Caki2 (cell line): ENCODE measurements at regions not wholly inside any gene's neighbourhood (a gene's known extent, or its start where the extent isn't known, plus 50 kb on each side); places are given as distances from the start of the nearest gene placed in this dataset.
A peak's percentile ranks its signal among the peaks of the same experiment; 100 is the strongest.

Experiments
- DNase-seq: peaks from one replicate; pipeline ENCODE4 v3.0.0-alpha.2; 2015; ENCODE audit warnings: low read depth
- in situ Hi-C: cut with HindIII; loops from 2 replicates; pipeline ENCODE4 v1.10.0; 2016; ENCODE audit warnings: low sequenced_read_pairs, low pct_unique_long_range_greater_than_20kb, mixed read lengths

DNA sequence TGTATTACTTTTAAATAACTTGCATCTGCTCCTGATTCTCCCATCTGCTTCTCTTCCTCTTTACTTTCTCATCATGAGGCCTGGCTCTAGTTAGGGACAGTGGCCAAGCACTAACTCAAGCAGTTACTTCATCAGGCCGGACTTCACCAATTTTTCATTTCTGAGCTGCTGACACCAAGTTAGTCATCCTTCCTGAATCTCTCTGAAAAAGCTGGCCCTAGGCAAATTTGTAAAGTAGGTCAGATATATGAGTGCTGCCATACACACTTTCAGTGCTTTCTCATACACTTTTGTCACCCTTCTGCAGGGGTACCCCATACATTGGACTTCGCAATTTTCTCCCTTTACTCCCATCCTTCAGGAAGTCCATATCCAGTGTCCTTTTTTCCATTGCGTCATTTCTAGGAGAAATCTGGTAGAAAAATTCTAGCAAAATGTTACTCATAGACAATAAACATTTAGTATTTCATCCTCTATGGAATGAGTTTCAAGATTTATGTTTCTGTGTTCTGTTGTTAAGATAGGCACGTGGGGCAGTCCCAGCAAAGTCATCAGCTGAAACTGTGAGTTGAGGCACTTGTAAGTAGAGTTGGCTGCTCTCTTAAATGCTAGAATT, 276.8 kb upstream of the TMPO start:
- in situ Hi-C loops, result no loop called here
- no peak for DNase-seq

DNA sequence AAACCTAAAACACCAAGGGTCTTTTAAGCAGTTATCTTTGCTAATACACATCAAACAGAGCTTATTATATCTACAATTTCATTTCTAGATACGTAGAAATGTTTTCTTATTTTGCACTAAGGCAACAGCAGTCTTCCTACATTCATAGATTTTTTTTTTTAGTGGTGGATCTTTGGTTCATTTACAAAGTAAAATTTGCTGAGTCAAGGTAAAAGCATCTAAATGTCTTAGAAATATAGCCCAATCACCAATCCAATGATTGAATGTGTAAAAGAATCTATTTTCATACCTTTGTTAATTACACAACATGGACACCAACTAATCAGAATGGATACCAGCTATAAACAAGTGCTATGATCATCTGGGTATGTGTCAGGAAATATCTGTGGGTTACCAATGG, 272.2 kb upstream of the TMPO start:
- no peak for DNase-seq
- in situ Hi-C loops, result no loop called here

DNA sequence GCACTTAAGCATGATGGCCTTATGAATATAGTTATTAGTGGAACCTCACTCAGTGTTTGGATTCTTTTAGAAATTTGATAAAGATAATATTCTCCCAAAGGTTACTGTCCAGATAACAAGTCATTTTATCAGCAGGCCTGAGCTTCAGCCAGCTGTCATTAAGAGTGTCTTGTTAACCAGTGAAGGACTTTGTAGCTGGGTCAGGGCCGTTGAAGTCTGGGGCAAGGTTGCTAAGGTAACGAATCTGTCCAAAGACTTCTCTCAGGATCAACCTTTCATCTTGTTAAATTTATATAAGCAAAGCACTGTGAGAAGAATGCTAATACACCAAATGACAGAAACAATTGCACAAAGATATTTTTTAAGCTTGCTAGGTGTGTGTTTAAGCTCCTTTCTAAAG, 271.3 kb upstream of the TMPO start:
- no peak for DNase-seq
- in situ Hi-C loops, result no loop called here

DNA sequence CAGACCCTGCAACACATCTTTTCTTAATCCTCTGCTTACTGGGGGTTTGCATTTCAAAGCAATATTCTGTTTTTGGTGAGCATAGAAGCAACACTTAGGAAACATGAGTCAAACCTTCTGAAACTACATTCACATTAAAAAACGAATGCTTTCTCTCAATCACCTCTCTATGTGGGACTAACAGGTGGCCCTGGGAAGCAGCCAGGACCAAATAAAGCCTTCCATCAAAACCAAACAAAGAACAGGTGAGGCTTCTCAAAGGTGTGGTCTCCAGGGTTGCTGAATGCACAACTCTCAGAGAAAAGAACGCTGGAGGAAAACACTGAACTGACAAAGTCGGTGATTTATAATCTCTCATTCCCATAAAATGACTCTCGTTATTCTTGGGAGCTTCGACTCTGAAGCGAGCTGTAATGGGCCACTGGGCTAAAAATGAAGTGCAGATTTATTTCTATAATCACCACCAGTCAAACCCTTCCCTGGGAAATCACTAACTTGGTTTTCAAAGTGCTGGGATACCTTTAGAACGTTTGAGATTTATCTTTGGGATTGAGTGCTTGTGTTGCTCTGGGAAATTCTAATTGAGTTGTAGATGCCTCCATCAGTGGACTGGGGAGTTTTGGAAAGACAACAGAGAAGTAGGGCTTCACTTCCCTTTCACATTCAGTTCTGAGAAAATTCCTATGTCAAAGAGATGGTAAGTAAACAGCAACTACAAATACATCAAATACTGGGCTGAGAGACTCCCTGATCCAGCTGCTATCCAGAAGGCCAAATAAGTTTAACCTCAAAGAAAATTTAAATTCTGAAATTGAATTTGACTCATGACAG, 262.0 kb upstream of the TMPO start:
- in situ Hi-C loops, result no loop called here

DNA sequence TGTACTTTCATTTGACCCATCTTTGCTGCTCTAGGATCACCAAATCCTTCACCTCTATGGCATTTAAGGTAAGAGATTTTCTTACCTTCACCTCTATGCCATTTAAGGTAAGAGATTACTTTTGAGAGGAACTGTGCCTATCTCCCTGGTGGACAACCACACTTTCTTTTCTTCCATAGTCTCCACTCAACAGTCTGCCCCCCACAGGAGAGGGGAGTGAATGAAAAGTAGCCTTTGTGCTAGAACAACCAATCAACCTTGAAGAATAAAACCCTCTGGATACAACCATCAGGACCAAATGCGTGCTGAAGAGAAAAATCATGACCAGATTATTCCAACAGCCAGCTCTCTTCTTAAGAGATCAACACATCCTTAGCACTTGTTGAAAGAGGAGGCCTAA, 258.6 kb upstream of the TMPO start:
- DNase-seq, result no peak
- in situ Hi-C loops, result no loop called here

More for the DNA sequence above, 262.0 kb upstream of the TMPO start:
- no peak for DNase-seq

DNA sequence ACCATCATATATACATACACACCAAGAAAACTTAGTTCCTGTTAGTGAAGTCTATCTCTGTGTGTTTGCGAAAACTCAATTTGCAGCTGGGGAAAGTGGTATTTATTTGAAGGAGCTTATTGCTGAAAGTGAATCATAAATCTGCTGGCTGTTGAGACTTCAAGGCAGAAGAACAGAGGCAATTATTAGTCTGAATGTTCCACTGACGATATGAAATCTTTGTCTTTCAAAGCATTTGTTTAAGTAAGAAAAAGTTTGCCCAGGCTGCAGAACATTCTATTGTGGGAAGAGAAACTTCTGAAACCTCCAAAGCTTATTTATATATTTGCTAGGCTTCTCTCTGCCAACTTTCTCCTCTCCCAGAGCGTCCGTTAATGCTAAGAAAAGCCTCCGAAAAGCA, 255.7 kb upstream of the TMPO start:
- no peak for DNase-seq
- in situ Hi-C loops, result no loop called here

DNA sequence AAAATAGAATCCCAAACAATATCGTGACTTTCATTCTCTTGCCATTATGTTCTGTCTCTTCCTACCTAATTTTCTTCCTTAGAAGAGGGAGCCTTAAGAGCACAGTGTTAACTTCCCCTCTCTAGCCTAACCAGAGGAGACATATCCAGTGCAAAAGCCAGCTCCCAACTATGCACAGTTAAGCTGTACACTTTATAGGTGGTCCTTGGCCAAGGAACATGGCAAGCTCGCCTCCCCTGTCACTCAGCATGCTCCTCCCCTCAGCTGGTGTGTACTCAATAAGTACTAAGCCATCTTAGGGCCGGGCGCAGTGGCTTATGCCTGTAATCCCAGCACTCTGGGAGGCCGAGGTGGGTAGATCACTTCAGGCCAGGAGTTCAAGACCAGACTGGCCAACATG, 255.1 kb upstream of the TMPO start:
- no peak for DNase-seq
- in situ Hi-C loops, result no loop called here

DNA sequence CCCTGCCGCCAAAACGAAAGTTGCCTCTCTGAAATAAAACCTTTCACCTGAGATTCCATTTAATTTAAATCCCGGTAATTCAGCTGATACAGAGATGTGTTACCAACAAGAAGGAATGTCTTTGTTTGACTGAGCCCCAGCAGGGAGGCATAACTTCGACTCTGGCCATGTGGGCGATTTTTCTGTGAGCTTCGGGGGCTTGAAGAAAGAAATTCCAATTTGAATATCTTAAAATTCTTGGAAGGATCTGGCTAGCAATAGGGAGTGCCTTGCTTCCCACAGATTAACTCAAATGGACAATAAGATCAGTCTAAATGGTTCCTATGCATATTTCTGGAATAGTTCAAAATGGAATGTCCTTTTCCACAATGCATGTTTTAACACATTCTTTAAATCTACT, 252.5 kb upstream of the TMPO start:
- DNase-seq, result no peak
- in situ Hi-C loops, result no loop called here

DNA sequence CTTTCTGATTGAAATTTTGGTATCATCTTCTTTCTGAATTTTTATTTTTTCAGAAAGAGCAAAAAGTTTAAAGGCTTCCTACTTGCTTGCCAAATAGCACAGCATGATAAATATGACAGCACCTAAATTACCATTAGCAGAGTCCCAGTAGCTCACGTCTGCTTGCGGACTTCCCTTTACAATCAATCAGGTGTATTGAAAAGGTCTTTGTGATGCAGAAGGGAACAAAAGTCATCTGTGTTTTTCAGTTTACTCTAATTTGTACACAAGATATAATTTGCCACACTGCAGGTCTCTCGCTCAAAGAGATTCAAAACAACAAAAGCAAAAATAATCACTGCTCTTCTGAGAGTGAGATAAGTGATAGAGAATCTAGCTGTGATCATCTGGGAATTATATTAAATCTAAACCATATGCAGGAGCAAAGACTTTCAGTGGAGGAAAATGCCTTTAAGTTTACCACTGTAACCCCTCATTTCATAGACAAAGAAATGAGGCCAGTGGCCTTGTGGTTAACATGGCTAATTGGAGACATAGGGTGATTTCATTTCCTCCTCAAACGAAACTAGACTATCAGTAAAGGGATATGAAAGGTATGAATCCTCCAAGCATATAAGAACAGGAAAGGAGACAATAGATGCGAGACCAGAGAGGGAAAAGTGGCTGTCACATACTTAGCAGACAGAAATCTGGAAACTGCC, 240.8 kb upstream of the TMPO start:
- in situ Hi-C loops, result no loop called here
- DNase-seq, result no peak

DNA sequence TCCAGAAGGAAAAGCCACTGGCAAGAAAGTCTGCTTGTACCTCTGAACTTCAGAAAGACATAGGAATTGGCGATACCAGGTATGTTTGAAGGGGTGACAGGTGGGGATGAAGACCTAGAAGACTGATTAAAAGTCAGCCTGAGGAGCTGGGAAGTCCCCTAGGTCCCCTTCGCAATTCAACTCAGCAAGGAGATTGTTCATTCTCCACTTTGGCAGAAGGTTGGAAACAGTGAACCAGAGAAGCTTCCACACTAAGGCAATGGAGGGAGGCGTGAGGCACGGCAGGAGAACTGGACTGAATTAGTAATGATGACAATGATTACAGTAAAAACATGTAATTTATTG, 240.3 kb upstream of the TMPO start:
- DNase-seq, result no peak
- in situ Hi-C loops, result no loop called here

DNA sequence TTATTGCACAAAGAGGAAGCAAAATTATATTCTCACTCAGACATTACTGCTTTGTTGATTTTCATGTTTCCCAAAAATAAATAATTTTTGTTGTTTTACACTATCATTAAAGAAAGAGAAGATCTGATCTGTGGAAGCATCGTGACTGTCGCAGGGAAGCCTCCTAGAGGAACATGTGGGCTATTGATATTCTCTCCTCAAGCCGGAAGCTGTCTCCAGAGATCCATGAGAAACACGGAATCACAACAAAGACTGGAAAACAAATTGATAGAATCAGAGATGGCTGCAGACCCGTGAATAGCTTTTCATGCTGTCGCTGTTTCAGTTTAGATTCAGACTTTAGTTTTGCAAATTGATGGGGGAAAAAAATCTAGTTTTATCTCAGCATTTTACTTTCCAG, 235.2 kb upstream of the TMPO start:
- in situ Hi-C loops, result no loop called here
- no peak for DNase-seq

DNA sequence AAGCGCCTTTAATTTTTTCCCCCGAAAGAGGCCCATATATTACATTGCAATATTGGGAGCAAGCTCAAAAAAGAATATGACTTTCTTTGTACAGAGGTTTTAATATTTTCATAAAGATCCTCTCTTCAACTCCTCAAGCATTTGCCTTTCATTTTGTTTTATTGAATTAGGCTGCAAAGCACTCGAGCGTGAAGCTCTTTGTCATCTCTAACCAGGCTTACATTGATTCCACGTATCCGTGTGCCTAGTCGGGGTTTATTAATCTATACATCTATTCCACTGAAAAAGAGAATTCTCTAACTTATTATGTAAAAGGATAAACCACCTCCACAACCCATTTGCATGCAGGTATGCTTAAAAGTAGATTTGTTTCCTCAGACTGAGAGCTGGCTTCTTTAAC, 234.8 kb upstream of the TMPO start:
- DNase-seq, result no peak
- in situ Hi-C loops, result no loop called here

DNA sequence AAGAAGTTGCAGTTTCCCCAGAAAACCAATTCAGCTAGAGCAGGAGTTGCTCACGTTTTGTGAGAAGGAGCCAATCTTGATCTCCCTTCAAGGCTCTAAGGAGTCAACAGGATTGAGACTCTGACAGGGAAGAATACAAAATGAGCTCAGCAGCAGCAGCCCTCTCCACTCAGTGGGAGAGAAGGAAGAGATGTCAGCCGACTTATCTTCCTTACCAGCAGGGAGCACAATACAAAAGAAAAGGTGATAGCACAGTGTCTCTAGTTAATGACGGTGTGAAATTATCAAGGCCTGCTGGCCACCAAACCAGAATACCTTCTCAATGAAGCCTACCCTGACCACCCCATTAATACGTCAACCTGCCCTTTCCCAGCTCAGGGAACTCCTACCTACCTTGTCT, 223.6 kb upstream of the TMPO start:
- in situ Hi-C loops, result no loop called here
- no peak for DNase-seq

DNA sequence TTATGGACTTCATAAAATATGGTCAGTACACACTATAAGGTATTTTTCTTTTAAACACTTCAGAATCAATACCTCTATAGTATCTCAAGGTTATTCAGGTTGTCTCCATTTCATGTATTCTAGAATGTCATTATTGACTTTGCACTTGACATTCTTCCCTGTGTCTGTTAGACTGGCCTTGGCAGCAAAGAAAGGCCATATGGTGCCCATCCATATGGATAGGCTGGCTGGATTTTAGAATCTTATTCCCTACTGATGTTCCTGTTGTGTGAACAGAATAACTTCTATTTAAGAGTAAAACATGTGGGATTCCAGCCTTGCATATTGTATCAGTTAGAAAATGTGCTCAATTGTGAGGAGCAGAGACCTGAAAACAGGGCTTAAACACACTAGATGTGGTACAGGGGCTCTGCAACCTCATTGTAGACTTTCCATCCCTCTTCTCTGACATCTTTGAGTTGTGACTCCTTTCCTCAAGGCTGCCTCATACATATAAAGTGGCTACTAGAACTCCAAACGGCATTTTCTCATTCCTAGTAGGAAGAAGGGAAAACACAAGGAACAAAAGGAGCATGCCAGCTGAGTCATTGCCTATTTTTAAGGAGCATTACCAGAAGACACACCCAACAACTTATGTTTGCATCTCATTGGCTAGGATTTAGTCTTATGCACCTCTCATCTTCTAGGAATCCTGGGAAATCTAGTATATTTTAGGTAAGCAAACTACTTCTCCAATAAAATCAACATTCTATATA, 221.2 kb upstream of the TMPO start:
- DNase-seq, result no peak
- in situ Hi-C loops, result no loop called here

DNA sequence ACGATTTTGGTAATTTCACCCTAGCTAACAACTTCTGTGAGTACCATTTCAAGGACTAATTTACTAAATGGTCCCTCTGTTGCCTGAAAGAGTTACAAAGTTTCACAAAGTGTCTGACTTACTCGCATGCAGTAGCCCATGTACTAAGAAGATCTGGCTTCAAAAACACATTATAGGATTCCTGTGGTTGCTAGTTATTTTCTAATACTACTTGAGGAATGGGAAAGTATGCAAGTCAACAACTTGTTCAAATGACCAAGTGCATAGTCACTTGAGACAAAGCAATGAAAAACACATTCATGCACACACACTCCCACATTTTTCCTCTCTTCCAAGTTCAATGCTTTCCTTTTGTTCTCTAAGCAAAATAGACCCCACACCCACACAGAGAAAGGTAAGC, 219.7 kb upstream of the TMPO start:
- no peak for DNase-seq
- in situ Hi-C loops, result no loop called here

DNA sequence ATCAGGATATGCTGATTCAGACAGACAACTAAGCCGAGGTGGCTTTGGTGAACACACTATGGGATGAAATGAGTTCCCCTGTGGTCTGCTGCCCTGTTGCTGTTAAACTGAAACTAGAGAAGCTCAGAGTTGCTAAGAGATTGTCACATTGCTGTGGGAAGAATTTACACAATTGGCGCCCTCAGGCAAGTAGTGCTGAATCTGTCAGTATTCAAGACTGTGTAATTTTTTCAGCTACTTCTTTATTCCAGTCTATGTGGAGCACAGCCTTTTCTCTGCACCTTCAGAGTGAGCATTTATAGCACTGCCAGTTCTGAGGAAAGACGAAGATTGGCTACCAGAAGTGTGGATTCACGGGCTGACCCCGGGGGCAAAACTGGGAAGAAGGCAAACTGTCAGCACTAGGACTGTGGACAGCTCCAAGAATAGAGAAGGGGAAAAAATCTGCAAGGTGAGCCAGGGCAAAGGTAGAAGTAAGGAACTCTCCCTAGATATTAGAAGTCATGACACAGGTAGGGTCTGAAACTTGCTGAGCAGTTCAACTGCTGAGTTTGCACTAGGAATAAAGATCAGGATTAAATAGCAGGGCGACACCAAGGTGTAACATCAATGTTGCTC, 218.8 kb upstream of the TMPO start:
- in situ Hi-C loops, result no loop called here
- peak; percentile 10 for DNase-seq

DNA sequence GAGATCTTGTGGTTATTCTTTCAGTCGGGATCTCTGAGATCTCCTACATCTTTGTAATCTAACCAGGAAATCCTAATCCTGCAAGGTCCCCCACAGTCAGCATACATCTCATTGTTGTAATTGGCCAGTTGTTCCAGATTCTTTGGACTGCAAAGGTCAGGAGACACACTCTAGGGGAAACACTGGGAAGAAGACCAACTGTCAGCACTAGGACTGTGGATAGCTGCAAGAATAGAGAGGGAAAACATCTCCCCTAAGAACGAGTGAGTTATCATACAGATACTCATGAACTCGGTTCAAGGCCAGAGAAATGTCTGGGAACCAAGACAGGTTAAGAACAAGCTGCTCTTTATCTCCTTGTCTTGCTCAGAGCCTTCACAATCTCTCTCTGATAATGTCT, 217.9 kb upstream of the TMPO start:
- no peak for DNase-seq
- in situ Hi-C loops, result no loop called here

DNA sequence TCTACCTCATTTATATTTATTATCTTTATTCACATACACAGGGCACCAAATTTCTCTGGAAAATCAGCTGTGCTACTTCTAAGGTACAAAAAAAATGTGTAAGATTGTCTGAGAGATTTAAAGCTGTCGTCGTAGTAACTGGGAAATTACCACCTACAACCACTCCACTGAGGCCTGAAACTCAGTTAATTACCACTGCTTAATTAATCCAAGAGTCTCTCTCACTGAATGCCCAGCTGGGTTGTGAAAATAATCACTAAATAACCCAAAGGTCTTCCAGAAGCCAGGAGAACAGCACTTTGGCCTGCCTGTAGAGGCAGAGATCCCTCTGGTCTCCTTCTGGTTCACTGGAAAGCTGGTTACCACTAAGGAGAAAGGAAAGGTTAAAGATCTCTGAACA, 207.2 kb upstream of the TMPO start:
- no peak for DNase-seq
- in situ Hi-C loops, result no loop called here
